HEK293 (cell line): ENCODE measurements at regions not wholly inside any gene's neighbourhood (a gene's known extent, or its start where the extent isn't known, plus 50 kb on each side); places are given as distances from the start of the nearest gene placed in this dataset.

Source experiments
- ZBTB8A ChIP-seq: fragments of 450-650 bp; formaldehyde crosslinking; IDR thresholded peaks from 2 replicates; pipeline ENCODE4 v1.5.1; 2016; ENCODE audit warnings: missing biosample characterization, missing genetic modification characterization
- ZNF266 ChIP-seq: fragments of 450-650 bp; formaldehyde crosslinking; IDR thresholded peaks from 2 replicates; pipeline ENCODE4 v1.5.1; 2016; ENCODE audit warnings: missing biosample characterization, missing genetic modification characterization, low read depth
- ZNF433 ChIP-seq: fragments of 450-650 bp; formaldehyde crosslinking; IDR thresholded peaks from 2 replicates; pipeline ENCODE4 v1.5.1; 2016; ENCODE audit warnings: missing biosample characterization, missing genetic modification characterization, low read depth
- ZNF776 ChIP-seq: fragments of 450-650 bp; formaldehyde crosslinking; IDR thresholded peaks from 2 replicates; pipeline ENCODE4 v1.5.0; 2017; ENCODE audit warnings: missing biosample characterization, missing genetic modification characterization, borderline replicate concordance
- ZNF830 ChIP-seq: fragments of 450-650 bp; IDR thresholded peaks from 2 replicates; pipeline ENCODE4 v1.5.0; 2018; ENCODE audit warnings: missing biosample characterization, missing genetic modification characterization, low read depth, mild to moderate bottlenecking, moderate library complexity
- TF ChIP-seq, protein P1 (sequence below): fragments of 450-650 bp; formaldehyde crosslinking; IDR thresholded peaks from 2 replicates; pipeline ENCODE4 v1.5.1; 2016; ENCODE audit warnings: missing biosample characterization, missing genetic modification characterization
- TF ChIP-seq, protein P2 (sequence below): fragments of 450-650 bp; formaldehyde crosslinking; conservative IDR thresholded peaks from 2 replicates; pipeline ENCODE4 v1.5.1; 2016; ENCODE audit warnings: low read depth, missing biosample characterization, missing genetic modification characterization
- TF ChIP-seq, protein P3 (sequence below): fragments of 450-650 bp; formaldehyde crosslinking; IDR thresholded peaks from 2 replicates; pipeline ENCODE4 v1.5.1; 2016; ENCODE audit warnings: missing biosample characterization, missing genetic modification characterization

GRCh38 chr1:106185089-106185488 is 871.4 kb upstream of the PRMT6 start:
- TF ChIP-seq, protein P1, sequence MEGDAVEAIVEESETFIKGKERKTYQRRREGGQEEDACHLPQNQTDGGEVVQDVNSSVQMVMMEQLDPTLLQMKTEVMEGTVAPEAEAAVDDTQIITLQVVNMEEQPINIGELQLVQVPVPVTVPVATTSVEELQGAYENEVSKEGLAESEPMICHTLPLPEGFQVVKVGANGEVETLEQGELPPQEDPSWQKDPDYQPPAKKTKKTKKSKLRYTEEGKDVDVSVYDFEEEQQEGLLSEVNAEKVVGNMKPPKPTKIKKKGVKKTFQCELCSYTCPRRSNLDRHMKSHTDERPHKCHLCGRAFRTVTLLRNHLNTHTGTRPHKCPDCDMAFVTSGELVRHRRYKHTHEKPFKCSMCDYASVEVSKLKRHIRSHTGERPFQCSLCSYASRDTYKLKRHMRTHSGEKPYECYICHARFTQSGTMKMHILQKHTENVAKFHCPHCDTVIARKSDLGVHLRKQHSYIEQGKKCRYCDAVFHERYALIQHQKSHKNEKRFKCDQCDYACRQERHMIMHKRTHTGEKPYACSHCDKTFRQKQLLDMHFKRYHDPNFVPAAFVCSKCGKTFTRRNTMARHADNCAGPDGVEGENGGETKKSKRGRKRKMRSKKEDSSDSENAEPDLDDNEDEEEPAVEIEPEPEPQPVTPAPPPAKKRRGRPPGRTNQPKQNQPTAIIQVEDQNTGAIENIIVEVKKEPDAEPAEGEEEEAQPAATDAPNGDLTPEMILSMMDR (tag by site-specific recombination), result no peak
- TF ChIP-seq, protein P2, sequence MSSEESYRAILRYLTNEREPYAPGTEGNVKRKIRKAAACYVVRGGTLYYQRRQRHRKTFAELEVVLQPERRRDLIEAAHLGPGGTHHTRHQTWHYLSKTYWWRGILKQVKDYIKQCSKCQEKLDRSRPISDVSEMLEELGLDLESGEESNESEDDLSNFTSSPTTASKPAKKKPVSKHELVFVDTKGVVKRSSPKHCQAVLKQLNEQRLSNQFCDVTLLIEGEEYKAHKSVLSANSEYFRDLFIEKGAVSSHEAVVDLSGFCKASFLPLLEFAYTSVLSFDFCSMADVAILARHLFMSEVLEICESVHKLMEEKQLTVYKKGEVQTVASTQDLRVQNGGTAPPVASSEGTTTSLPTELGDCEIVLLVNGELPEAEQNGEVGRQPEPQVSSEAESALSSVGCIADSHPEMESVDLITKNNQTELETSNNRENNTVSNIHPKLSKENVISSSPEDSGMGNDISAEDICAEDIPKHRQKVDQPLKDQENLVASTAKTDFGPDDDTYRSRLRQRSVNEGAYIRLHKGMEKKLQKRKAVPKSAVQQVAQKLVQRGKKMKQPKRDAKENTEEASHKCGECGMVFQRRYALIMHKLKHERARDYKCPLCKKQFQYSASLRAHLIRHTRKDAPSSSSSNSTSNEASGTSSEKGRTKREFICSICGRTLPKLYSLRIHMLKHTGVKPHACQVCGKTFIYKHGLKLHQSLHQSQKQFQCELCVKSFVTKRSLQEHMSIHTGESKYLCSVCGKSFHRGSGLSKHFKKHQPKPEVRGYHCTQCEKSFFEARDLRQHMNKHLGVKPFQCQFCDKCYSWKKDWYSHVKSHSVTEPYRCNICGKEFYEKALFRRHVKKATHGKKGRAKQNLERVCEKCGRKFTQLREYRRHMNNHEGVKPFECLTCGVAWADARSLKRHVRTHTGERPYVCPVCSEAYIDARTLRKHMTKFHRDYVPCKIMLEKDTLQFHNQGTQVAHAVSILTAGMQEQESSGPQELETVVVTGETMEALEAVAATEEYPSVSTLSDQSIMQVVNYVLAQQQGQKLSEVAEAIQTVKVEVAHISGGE (tag by site-specific recombination), result no peak
- TF ChIP-seq ZNF266, result no peak
- no peak for TF ChIP-seq ZNF433 (tag by site-specific recombination)
- TF ChIP-seq ZBTB8A (tag by site-specific recombination), result no peak
- TF ChIP-seq ZNF830, result no peak
- no peak for TF ChIP-seq ZNF776 (tag by site-specific recombination)
- TF ChIP-seq, protein P3, sequence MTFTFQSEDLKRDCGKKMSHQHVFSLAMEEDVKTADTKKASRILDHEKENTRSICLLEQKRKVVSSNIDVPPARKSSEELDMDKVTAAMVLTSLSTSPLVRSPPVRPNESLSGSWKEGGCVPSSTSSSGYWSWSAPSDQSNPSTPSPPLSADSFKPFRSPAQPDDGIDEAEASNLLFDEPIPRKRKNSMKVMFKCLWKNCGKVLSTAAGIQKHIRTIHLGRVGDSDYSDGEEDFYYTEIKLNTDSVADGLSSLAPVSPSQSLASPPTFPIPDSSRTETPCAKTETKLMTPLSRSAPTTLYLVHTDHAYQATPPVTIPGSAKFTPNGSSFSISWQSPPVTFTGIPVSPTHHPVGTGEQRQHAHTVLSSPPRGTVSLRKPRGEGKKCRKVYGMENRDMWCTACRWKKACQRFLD (tag by site-specific recombination), result no peak
